ENCODE measurements at regions not wholly inside any gene's neighbourhood (a gene's known extent, or its start where the extent isn't known, plus 50 kb on each side); places are given as distances from the start of the nearest gene placed in this dataset.

DNA sequence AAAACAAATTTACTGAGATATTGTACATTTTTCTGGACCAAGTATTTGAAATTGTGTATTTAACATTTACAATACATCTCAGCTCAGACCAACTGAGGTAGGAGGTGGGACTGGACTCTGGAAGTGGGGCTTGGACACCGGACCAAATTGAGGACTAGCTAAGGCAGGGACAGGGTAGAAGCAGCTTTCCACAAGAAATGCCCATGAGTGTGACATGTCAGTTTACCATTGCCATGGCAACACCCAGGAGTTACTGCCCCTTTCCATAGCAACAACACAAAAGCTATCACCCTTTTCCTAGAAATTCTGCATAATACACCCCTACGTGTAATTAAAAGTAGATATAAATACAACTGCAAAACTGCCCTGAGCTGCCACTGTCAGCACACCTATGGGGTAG is 191.5 kb upstream of the ASIC2 start:
- H3K36me3 ChIP-seq (ENCODE audit: control insufficient read depth, insufficient read depth, low read length), result no peaks in the 10 kb centered on the region
- Mint-ChIP-seq H3K36me3 (ENCODE audit: insufficient read depth, unreplicated experiment) (no peaks in the 10 kb centered on the region), H3K4me3 (ENCODE audit: unreplicated experiment) (no peak overlapping the region), H3K9me3 (ENCODE audit: unreplicated experiment) (no peaks in the 10 kb centered on the region), H3K4me1 (ENCODE audit: low read depth, unreplicated experiment) (no peaks in the 10 kb centered on the region), H3K27ac (ENCODE audit: unreplicated experiment) (no peak overlapping the region), H3K27me3 (ENCODE audit: insufficient read depth, unreplicated experiment) (peaks cover 6% of the 10 kb centered on the region)
- intact Hi-C loops (cut with micrococcal nuclease; ENCODE audit: unreplicated experiment), result no loop called here
- CTCF ChIA-PET, result no interaction called here
- no peak overlapping the region for H3K4me3 ChIP-seq (ENCODE audit: low read depth, low read length)
- BruUV-seq (replicated peaks), result no TSS peak
- POLR2A ChIA-PET, result no interaction called here
- no peaks in the 10 kb centered on the region for H3K9me3 ChIP-seq
- no peaks in the 10 kb centered on the region for H3K4me1 ChIP-seq
- H3K27me3 ChIP-seq (replicated peaks; ENCODE audit: control insufficient read depth, insufficient read depth, low read length), result no peaks in the 10 kb centered on the region
- TF ChIP-seq, protein P1, sequence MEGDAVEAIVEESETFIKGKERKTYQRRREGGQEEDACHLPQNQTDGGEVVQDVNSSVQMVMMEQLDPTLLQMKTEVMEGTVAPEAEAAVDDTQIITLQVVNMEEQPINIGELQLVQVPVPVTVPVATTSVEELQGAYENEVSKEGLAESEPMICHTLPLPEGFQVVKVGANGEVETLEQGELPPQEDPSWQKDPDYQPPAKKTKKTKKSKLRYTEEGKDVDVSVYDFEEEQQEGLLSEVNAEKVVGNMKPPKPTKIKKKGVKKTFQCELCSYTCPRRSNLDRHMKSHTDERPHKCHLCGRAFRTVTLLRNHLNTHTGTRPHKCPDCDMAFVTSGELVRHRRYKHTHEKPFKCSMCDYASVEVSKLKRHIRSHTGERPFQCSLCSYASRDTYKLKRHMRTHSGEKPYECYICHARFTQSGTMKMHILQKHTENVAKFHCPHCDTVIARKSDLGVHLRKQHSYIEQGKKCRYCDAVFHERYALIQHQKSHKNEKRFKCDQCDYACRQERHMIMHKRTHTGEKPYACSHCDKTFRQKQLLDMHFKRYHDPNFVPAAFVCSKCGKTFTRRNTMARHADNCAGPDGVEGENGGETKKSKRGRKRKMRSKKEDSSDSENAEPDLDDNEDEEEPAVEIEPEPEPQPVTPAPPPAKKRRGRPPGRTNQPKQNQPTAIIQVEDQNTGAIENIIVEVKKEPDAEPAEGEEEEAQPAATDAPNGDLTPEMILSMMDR (IDR thresholded peaks at IDR 0.05; ENCODE audit: insufficient read depth in 1 of 2, low read depth in 1 of 2, low read length in 1 of 2, severe bottlenecking in 1 of 2, unreplicated experiment in 1 of 2), result no peak
- DNase-seq, result no peak

DNA sequence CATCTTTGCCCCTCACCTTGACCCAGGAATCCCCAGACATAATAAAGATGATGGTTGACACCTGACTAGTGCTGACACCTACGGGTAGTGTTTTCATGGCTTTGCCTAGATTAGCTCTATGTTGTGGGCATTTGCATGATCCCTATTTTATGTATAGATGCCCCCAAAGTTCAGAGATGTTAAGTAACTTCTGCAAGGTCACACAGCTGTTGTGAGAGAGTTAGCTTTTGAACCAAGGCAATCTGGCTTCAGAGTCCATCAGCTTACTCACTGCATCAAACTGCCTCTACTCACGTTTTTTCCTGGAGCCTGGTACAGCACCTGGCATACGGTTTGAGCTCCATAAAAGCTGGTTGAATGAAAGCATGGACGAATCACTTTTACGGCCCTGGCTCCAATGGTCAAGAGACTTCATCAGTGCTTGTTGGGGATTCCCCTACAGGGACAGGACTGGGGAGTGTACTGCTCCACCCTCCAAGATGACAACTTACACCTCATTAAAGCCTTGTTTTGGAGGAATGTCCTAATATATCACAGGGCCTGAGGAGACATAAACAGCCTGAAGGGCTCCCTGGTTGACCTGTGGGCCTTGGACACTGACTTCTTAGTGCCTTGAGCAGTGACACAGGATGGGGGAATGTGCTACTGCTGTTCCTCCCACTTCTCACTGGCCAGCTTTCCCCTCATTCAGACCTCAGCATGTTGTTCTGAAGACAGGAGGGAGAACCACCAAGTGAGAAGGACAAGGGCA is 193.2 kb upstream of the ASIC2 start:
- Mint-ChIP-seq H3K27me3 (ENCODE audit: insufficient read depth, unreplicated experiment) (peaks cover 15% of the 10 kb centered on the region), H3K4me3 (ENCODE audit: unreplicated experiment) (no peak overlapping the region), H3K4me1 (ENCODE audit: low read depth, unreplicated experiment) (no peaks in the 10 kb centered on the region), H3K36me3 (ENCODE audit: insufficient read depth, unreplicated experiment) (no peaks in the 10 kb centered on the region), H3K27ac (ENCODE audit: unreplicated experiment) (no peak overlapping the region), H3K9me3 (ENCODE audit: unreplicated experiment) (no peaks in the 10 kb centered on the region)
- Histone ChIP-seq H3K27me3 (replicated peaks; ENCODE audit: control insufficient read depth, insufficient read depth, low read length) (no peaks in the 10 kb centered on the region), H3K4me1 (no peaks in the 10 kb centered on the region), H3K36me3 (ENCODE audit: control insufficient read depth, insufficient read depth, low read length) (no peaks in the 10 kb centered on the region), H3K9me3 (no peaks in the 10 kb centered on the region), H3K4me3 (ENCODE audit: low read depth, low read length) (no peak overlapping the region)
- CTCF ChIA-PET, result no interaction called here
- no peak for DNase-seq
- BruUV-seq (replicated peaks), result no TSS peak
- POLR2A ChIA-PET, result no interaction called here
- TF ChIP-seq, protein P1 (IDR thresholded peaks at IDR 0.05; ENCODE audit: insufficient read depth in 1 of 2, low read depth in 1 of 2, low read length in 1 of 2, severe bottlenecking in 1 of 2, unreplicated experiment in 1 of 2), result no peak
- intact Hi-C loops (cut with micrococcal nuclease; ENCODE audit: unreplicated experiment), result no loop called here

DNA sequence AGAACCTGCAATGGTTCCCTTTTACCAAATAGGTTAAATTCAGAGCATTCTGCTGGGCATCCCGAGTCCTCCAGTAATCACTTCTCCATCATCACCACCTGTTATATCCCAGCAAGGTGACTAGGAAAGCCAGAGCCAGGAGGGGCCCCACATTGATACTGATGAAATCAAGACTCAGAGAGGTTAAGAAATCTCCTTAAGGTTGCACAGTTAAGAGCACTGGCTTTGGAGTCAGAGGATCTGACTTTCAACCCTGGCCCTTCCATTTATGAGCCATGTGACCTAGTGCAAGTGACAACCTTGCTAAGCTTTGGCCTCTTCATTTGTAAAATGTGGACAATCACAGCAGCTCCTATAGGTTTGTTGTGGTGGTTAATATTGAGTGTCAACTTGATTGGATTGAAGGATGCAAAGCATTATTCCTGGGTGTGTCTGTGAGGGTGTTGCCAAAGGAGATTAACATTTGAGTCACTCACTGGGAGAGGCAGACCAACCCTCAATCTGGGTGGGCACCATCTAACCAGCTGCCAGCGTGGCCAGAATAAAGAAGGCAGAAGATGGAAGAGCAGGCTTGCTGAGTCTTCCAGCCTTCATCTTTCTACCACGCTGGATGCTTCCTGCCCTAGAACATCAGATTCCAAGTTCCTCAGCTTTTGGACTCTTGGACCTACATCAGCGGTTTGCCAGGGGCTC is 194.2 kb upstream of the ASIC2 start:
- POLR2A ChIA-PET, result no interaction called here
- Mint-ChIP-seq H3K9me3 (ENCODE audit: unreplicated experiment) (no peaks in the 10 kb centered on the region), H3K27me3 (ENCODE audit: insufficient read depth, unreplicated experiment) (peaks cover 18% of the 10 kb centered on the region), H3K27ac (ENCODE audit: unreplicated experiment) (no peak overlapping the region), H3K36me3 (ENCODE audit: insufficient read depth, unreplicated experiment) (no peaks in the 10 kb centered on the region), H3K4me3 (ENCODE audit: unreplicated experiment) (no peak overlapping the region), H3K4me1 (ENCODE audit: low read depth, unreplicated experiment) (no peaks in the 10 kb centered on the region)
- H3K9me3 ChIP-seq, result no peaks in the 10 kb centered on the region
- intact Hi-C loops (cut with micrococcal nuclease; ENCODE audit: unreplicated experiment), result no loop called here
- H3K27me3 ChIP-seq (replicated peaks; ENCODE audit: control insufficient read depth, insufficient read depth, low read length), result no peaks in the 10 kb centered on the region
- DNase-seq, result no peak
- CTCF ChIA-PET, result no interaction called here
- no peaks in the 10 kb centered on the region for H3K4me1 ChIP-seq
- TF ChIP-seq, protein P1 (IDR thresholded peaks at IDR 0.05; ENCODE audit: insufficient read depth in 1 of 2, low read depth in 1 of 2, low read length in 1 of 2, severe bottlenecking in 1 of 2, unreplicated experiment in 1 of 2), result no peak
- H3K36me3 ChIP-seq (ENCODE audit: control insufficient read depth, insufficient read depth, low read length), result no peaks in the 10 kb centered on the region
- no peak overlapping the region for H3K4me3 ChIP-seq (ENCODE audit: low read depth, low read length)
- BruUV-seq (replicated peaks), result no TSS peak
